H1 (cell line): ENCODE measurements at regions not wholly inside any gene's neighbourhood (a gene's known extent, or its start where the extent isn't known, plus 50 kb on each side); places are given as distances from the start of the nearest gene placed in this dataset.

ENCODE experiments used
- GABPA ChIP-seq: IDR thresholded peaks from 2 replicates; pipeline ENCODE4 v1.6.1; 2011; ENCODE audit warnings: mild to moderate bottlenecking, low read length, moderate library complexity, borderline replicate concordance; ENCODE audit not compliant: insufficient read depth
- KDM4A ChIP-seq: IDR thresholded peaks from one replicate; pipeline ENCODE4 v1.7.1; 2012; ENCODE audit warnings: low read depth, mild to moderate bottlenecking, moderate library complexity, low read length, inconsistent platforms; ENCODE audit not compliant: severe bottlenecking
- POLR2A ChIP-seq, 2 experiments: IDR thresholded peaks; 1 replicate in 1 of 2; 2 replicates in 1 of 2; pipeline ENCODE4 v1.6.1; 2011; ENCODE audit warnings: low read depth in 2 of 2, low read length in 2 of 2, mild to moderate bottlenecking in 2 of 2; ENCODE audit errors: control extremely low read depth in 1 of 2
- SP4 ChIP-seq: IDR thresholded peaks from 2 replicates; pipeline ENCODE4 v1.6.1; 2012; ENCODE audit warnings: low read length, inconsistent platforms
- TF ChIP-seq, protein P1 (sequence below): IDR thresholded peaks from 2 replicates; pipeline ENCODE4 v1.6.1; 2012; ENCODE audit warnings: inconsistent platforms

DNA sequence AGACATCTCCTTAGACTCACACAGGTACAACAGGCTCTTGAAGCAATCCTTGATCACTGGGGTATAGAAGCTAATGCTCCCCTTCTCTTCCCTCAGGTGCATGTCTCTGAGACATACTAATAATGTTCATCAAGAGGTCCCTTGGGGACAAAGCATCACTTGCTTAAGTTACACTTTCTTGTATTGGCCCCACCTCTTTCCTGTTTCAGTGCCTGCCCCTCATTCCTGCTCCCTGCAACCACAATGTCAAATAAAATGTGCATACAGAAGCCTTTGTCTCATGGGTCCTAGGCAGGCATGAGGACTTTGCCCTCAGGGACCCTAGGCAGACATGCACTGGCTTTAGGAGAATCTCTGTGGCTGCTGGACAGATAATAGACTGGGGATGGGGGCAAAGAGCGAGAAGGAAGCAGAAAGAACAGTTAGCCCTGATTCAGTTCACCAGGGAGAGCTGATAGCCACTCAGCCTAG is 175.0 kb upstream of the NPY start (continued):
- TF ChIP-seq GABPA: no peak
- no peak for TF ChIP-seq SP4
- no peak for TF ChIP-seq KDM4A
- TF ChIP-seq, protein P1, sequence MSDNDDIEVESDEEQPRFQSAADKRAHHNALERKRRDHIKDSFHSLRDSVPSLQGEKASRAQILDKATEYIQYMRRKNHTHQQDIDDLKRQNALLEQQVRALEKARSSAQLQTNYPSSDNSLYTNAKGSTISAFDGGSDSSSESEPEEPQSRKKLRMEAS: no peak
- TF ChIP-seq POLR2A (IDR thresholded peaks at IDR 0.05; ENCODE audit: control extremely low read depth in 1 of 2, low read depth in 2 of 2, low read length in 2 of 2): no peak
